Panc1 (cell line): ENCODE measurements at regions not wholly inside any gene's neighbourhood (a gene's known extent, or its start where the extent isn't known, plus 50 kb on each side); places are given as distances from the start of the nearest gene placed in this dataset.

Experiments
- ATAC-seq: fragments of 200-7000 bp; cut with Tn5 transposase; 2 replicates; pipeline ENCODE4 v1.9.1; 2020; ENCODE audit warnings: mild to moderate bottlenecking, moderate library complexity
- BruUV-seq: library from RNA; stranded (reverse); fragments of 400-500 nt; replicated peaks from 2 replicates; lab custom pipeline; 2021; lab: Mats Ljungman, UMichigan
- CTCF ChIA-PET: fragments of 300-600 bp; sonication (Branson Sonifier 250); formaldehyde crosslinking; loops from one replicate; lab custom pipeline; 2022; ENCODE audit warnings: antibody characterized with exemption; lab: Charles Lee
- POLR2A ChIA-PET: fragments of 300-600 bp; sonication (Branson Sonifier 250); formaldehyde crosslinking; loops from one replicate; lab custom pipeline; 2022; ENCODE audit warnings: antibody characterized with exemption; lab: Charles Lee
- DNase-seq: peaks from one replicate; pipeline ENCODE4 v3.0.0-alpha.2; 2010; ENCODE audit warnings: low read depth, low spot score
- H3K27ac ChIP-seq: 2 replicates; pipeline ENCODE4 v1.5.1; 2011; ENCODE audit warnings: mild to moderate bottlenecking, low read length, inconsistent platforms
- H3K27me3 ChIP-seq: fragments of 200-500 bp; sonication (Bioruptor generic); 2 replicates; pipeline ENCODE4 v1.6.0; 2014; ENCODE audit warnings: low read length, inconsistent platforms; ENCODE audit not compliant: control insufficient read depth, insufficient read depth
- H3K36me3 ChIP-seq: fragments of 200-500 bp; sonication (Bioruptor generic); 2 replicates; pipeline ENCODE4 v1.5.1; 2014; ENCODE audit warnings: inconsistent platforms, mild to moderate bottlenecking, low read length, moderate library complexity; ENCODE audit not compliant: control insufficient read depth, insufficient read depth
- H3K4me1 ChIP-seq: 2 replicates; pipeline ENCODE4 v1.5.1; 2011; ENCODE audit warnings: inconsistent platforms, mild to moderate bottlenecking, low read length, moderate library complexity; ENCODE audit not compliant: control insufficient read depth, insufficient read depth
- H3K4me3 ChIP-seq, 2 experiments: 2 replicates each; pipeline ENCODE4 v1.5.1; 2011 to 2012; ENCODE audit warnings: low read depth in 2 of 2, low read length in 2 of 2, mild to moderate bottlenecking in 2 of 2, inconsistent platforms in 1 of 2, moderate library complexity in 1 of 2
- H3K9me3 ChIP-seq: fragments of 200-500 bp; sonication (Bioruptor generic); 2 replicates; pipeline ENCODE4 v1.5.1; 2014; ENCODE audit warnings: low read depth, mild to moderate bottlenecking, inconsistent platforms, low read length, moderate library complexity; ENCODE audit not compliant: control insufficient read depth, insufficient read depth
- POLR2AphosphoS5 ChIP-seq: IDR thresholded peaks from 2 replicates; pipeline ENCODE4 v1.6.1; 2012; ENCODE audit warnings: mild to moderate bottlenecking, low read depth, low read length, moderate library complexity
- SIN3A ChIP-seq: IDR thresholded peaks from 2 replicates; pipeline ENCODE4 v1.6.1; 2012; ENCODE audit warnings: low read depth, mild to moderate bottlenecking, low read length, moderate library complexity, borderline replicate concordance; ENCODE audit not compliant: insufficient read depth
- TCF7L2 ChIP-seq: IDR thresholded peaks from 2 replicates; pipeline ENCODE4 v1.6.1; 2011; ENCODE audit warnings: mild to moderate bottlenecking, low read depth, low read length, inconsistent platforms
- in situ Hi-C: cut with HindIII; loops from 2 replicates; pipeline ENCODE4 v1.10.0; 2016; ENCODE audit warnings: low sequenced_read_pairs, low pct_unique_long_range_greater_than_20kb
- intact Hi-C: fragments of 100-400 bp; cut with micrococcal nuclease; formaldehyde crosslinking; loops from one replicate; pipeline ENCODE4 v1.10.0; 2022; ENCODE audit not compliant: unreplicated experiment
- TF ChIP-seq, protein P1 (sequence below): fragments of 450-650 bp; IDR thresholded peaks from 2 replicates; pipeline ENCODE4 v1.5.1; 2017; ENCODE audit warnings: mild to moderate bottlenecking
- TF ChIP-seq, protein P2 (sequence below), 2 experiments: IDR thresholded peaks; 2 replicates each; pipeline ENCODE4 v1.6.1; 2011 to 2012; ENCODE audit warnings: low read depth in 2 of 2, control low read depth in 1 of 2, low read length in 1 of 2, mild to moderate bottlenecking in 1 of 2, moderate library complexity in 1 of 2; ENCODE audit not compliant: insufficient read depth in 1 of 2

DNA sequence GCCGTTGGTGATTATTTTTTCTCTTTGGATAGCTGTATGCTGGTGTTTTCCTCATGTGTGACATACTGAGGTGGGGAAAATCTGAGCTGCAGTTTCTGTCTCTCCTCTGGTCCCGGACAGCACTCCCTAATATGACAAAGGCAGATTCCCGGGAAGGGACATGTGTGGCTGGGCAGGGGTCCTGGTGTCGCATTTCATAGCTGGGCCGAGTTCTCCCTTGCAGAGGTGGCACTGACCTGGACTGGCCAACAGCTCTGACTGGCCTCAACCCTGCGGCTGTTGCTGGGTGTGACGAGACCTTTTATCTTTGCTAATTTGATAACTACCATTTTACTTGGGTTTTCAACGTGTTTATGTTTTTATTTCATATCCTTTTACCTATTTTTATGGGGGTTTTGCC, 248.6 kb upstream of the TCERG1L start:
- POLR2A ChIA-PET: no interaction called here
- no TSS peak for BruUV-seq
- H3K4me3 ChIP-seq: no peak overlapping the region
- in situ Hi-C loops (no loop called here), intact Hi-C loops (no loop called here)
- no peaks in the 10 kb centered on the region for H3K36me3 ChIP-seq
- H3K27ac ChIP-seq: no peak overlapping the region
- peaks cover 32% of the 10 kb centered on the region for H3K27me3 ChIP-seq
- H3K4me1 ChIP-seq: no peaks in the 10 kb centered on the region; the same call in 1 of the 2 replicates
- CTCF ChIA-PET: no interaction called here
- TF ChIP-seq POLR2AphosphoS5 (no peak), SIN3A (no peak), TCF7L2 (no peak)
- TF ChIP-seq, protein P1, sequence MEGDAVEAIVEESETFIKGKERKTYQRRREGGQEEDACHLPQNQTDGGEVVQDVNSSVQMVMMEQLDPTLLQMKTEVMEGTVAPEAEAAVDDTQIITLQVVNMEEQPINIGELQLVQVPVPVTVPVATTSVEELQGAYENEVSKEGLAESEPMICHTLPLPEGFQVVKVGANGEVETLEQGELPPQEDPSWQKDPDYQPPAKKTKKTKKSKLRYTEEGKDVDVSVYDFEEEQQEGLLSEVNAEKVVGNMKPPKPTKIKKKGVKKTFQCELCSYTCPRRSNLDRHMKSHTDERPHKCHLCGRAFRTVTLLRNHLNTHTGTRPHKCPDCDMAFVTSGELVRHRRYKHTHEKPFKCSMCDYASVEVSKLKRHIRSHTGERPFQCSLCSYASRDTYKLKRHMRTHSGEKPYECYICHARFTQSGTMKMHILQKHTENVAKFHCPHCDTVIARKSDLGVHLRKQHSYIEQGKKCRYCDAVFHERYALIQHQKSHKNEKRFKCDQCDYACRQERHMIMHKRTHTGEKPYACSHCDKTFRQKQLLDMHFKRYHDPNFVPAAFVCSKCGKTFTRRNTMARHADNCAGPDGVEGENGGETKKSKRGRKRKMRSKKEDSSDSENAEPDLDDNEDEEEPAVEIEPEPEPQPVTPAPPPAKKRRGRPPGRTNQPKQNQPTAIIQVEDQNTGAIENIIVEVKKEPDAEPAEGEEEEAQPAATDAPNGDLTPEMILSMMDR: no peak
- TF ChIP-seq, protein P2, sequence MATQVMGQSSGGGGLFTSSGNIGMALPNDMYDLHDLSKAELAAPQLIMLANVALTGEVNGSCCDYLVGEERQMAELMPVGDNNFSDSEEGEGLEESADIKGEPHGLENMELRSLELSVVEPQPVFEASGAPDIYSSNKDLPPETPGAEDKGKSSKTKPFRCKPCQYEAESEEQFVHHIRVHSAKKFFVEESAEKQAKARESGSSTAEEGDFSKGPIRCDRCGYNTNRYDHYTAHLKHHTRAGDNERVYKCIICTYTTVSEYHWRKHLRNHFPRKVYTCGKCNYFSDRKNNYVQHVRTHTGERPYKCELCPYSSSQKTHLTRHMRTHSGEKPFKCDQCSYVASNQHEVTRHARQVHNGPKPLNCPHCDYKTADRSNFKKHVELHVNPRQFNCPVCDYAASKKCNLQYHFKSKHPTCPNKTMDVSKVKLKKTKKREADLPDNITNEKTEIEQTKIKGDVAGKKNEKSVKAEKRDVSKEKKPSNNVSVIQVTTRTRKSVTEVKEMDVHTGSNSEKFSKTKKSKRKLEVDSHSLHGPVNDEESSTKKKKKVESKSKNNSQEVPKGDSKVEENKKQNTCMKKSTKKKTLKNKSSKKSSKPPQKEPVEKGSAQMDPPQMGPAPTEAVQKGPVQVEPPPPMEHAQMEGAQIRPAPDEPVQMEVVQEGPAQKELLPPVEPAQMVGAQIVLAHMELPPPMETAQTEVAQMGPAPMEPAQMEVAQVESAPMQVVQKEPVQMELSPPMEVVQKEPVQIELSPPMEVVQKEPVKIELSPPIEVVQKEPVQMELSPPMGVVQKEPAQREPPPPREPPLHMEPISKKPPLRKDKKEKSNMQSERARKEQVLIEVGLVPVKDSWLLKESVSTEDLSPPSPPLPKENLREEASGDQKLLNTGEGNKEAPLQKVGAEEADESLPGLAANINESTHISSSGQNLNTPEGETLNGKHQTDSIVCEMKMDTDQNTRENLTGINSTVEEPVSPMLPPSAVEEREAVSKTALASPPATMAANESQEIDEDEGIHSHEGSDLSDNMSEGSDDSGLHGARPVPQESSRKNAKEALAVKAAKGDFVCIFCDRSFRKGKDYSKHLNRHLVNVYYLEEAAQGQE (IDR thresholded peaks at IDR 0.05; ENCODE audit: insufficient read depth in 1 of 2, low read depth in 2 of 2, low read length in 1 of 2): no peak
- ATAC-seq: no peak
- no peak for DNase-seq
- H3K9me3 ChIP-seq: peaks cover 5% of the 10 kb centered on the region; the same call in 1 of the 2 replicates

DNA sequence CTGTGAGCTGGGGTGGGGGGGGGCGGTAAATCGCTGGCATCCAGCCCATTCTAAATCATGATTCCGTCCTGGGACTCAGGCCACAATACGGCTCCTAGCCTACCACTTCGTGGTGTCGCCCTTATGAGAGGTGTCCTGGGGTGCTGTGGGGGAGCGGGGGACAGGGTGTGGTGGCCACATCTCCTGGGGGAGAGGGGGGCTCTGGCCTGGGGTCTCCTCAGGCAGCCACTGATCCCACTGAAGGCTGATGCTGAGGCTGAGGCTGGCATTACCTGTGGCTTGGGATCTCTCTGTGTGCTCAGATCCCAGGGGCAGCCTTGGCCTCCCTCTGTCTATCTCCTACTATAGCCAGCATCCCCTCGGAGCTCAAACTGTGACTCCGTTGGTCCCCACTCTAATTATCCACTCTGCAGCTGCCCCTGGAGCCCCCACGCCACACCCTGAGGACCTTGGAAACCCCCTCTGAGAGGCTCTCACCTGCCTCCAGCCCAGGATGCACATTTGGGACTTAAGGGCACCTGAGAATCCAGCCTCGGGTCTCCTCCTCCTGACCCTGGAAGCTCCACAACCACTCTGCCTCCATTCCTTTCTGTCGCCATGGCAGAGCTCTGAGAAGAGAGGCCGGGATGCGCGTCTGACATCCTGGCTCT, 249.3 kb upstream of the TCERG1L start:
- no peaks in the 10 kb centered on the region; the same call in 1 of the 2 replicates for H3K4me1 ChIP-seq
- intact Hi-C loops: no loop called here
- H3K27me3 ChIP-seq: peaks cover 31% of the 10 kb centered on the region
- no peak for ATAC-seq
- no peaks in the 10 kb centered on the region for H3K36me3 ChIP-seq
- ChIA-PET POLR2A (interaction anchor here (0.7 kb wide), 1 partner anchor 603 kb away, joined by 3 read pairs; no protein-coding TSS in a partner anchor), CTCF (no interaction called here)
- no peak overlapping the region for H3K27ac ChIP-seq
- TF ChIP-seq POLR2AphosphoS5 (no peak), TCF7L2 (no peak), SIN3A (no peak)
- TF ChIP-seq, protein P2 (IDR thresholded peaks at IDR 0.05; ENCODE audit: insufficient read depth in 1 of 2, low read depth in 2 of 2, low read length in 1 of 2): no peak
- TF ChIP-seq, protein P1: no peak
- peaks cover 5% of the 10 kb centered on the region; the same call in 1 of the 2 replicates for H3K9me3 ChIP-seq
- in situ Hi-C loops: no loop called here
- BruUV-seq: no TSS peak
- DNase-seq: no peak
- no peak overlapping the region for H3K4me3 ChIP-seq
